Testis (tissue), 2 donors: ENCODE measurements at regions not wholly inside any gene's neighbourhood (a gene's known extent, or its start where the extent isn't known, plus 50 kb on each side); places are given as distances from the start of the nearest gene placed in this dataset.

ENCODE experiments used
- DNase-seq: peaks from one replicate; pipeline ENCODE4 v3.0.0-alpha.2; 2019
- H3K27ac ChIP-seq, 2 donors: fragments of 200-600 bp; sonication (generic); one replicate each; pipeline ENCODE4 v1.5.1; 2019
- H3K27me3 ChIP-seq: fragments of 200-600 bp; sonication (generic); one replicate; pipeline ENCODE4 v1.5.1; 2019
- H3K36me3 ChIP-seq: fragments of 200-600 bp; sonication (generic); one replicate; pipeline ENCODE4 v1.5.1; 2017; ENCODE audit warnings: low read depth; ENCODE audit errors: missing control alignments
- H3K4me1 ChIP-seq: fragments of 200-600 bp; sonication (generic); one replicate; pipeline ENCODE4 v1.5.1; 2019
- H3K4me3 ChIP-seq, 2 donors: fragments of 200-600 bp; sonication (generic); one replicate each; pipeline ENCODE4 v1.5.1; 2017 to 2019
- H3K9me3 ChIP-seq: fragments of 200-600 bp; sonication (generic); one replicate; pipeline ENCODE4 v1.5.1; 2017
- POLR2A ChIP-seq: fragments of 450-650 bp; IDR thresholded peaks from one replicate; pipeline ENCODE4 v1.6.1; 2017; ENCODE audit warnings: antibody characterized with exemption, mild to moderate bottlenecking, moderate library complexity
- WGBS, 2 donors: methylation state at CpG; one replicate each; pipeline ENCODE4 v1.1.5; 2018; 5-methylcytosine and 5-hydroxymethylcytosine counted together
- intact Hi-C: fragments of 100-400 bp; cut with DNase I; formaldehyde crosslinking; loops from one replicate; pipeline ENCODE4 v1.15.1; 2023; ENCODE audit warnings: low total_unique reads
- TF ChIP-seq, protein P1 (sequence below), 3 experiments: fragments of 450-650 bp in 2 of 3; fragments of 200-600 bp in 1 of 3; sonication (generic) in 1 of 3; IDR thresholded peaks; one replicate each; pipeline ENCODE4 v1.5.1; 2016 to 2019; ENCODE audit warnings: antibody characterized with exemption in 3 of 3, mild to moderate bottlenecking in 2 of 3, moderate library complexity in 1 of 3

DNA sequence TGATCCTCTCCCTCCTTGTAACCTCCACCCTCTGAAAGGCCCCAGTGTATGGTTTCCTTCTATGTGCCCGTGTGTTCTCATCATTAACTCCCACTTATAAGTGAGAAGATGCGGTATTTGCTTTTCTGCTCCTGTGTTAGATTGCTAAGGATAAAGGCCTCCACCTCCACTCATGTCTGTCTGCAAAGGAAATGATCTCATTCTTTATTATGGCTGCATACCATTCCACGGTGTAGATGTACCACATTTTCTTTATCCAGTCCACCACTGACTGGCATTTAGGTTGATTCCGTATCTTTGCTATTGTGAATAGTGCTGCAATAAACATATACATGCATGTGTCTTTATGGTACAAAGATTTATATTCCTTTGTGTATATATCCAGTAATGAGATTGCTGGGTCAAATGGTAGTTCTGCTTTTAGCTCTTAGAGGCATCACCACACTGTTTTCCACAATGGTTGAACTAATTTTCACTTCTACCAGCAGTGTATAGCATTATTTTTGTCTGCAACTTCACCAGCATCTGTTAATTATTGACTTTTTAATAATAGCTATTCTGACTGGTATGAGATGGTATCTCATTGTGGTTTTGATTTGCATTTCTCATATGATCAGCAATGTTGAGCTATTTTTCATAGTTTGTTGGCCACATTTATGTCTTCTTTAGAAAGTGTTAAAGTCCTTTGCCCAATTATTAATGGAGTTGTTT, 1030.9 kb downstream of the FSTL5 start:
- Histone ChIP-seq H3K36me3 (no peaks in the 10 kb centered on the region), H3K27ac (no peak overlapping the region), H3K9me3 (no peaks in the 10 kb centered on the region), H3K4me1 (no peaks in the 10 kb centered on the region), H3K27me3 (no peaks in the 10 kb centered on the region), H3K4me3 (no peak overlapping the region)
- 86 to 90% methylated on average over 4 of the region's 4 CpGs for WGBS, 2 donors
- TF ChIP-seq POLR2A, result no peak
- TF ChIP-seq, protein P1, sequence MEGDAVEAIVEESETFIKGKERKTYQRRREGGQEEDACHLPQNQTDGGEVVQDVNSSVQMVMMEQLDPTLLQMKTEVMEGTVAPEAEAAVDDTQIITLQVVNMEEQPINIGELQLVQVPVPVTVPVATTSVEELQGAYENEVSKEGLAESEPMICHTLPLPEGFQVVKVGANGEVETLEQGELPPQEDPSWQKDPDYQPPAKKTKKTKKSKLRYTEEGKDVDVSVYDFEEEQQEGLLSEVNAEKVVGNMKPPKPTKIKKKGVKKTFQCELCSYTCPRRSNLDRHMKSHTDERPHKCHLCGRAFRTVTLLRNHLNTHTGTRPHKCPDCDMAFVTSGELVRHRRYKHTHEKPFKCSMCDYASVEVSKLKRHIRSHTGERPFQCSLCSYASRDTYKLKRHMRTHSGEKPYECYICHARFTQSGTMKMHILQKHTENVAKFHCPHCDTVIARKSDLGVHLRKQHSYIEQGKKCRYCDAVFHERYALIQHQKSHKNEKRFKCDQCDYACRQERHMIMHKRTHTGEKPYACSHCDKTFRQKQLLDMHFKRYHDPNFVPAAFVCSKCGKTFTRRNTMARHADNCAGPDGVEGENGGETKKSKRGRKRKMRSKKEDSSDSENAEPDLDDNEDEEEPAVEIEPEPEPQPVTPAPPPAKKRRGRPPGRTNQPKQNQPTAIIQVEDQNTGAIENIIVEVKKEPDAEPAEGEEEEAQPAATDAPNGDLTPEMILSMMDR (IDR thresholded peaks at IDR 0.05), result no peak
- no peak for DNase-seq
- intact Hi-C loops, result no loop called here

DNA sequence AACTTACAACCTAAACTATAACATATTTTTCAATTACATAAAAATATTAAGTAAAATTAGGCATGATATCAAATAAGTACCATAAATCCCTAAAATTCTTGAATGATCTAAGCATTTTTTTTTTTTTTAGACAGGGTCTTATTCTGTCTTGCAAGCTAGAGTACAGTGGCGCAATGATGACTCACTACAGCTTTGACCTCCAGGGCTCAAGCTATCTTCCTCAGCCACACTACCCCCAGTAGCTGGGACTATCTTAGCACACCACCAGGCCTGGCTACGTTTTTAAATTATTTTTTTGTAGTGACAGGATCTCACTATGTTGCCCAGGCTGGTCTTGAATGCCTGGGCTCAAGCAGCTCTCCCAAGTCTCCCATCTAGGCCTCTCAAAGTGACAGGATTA, 1042.3 kb downstream of the FSTL5 start:
- H3K9me3 ChIP-seq, result no peaks in the 10 kb centered on the region
- intact Hi-C loops, result no loop called here
- no peak overlapping the region for H3K4me3 ChIP-seq
- no peak for TF ChIP-seq POLR2A
- TF ChIP-seq, protein P1 (IDR thresholded peaks at IDR 0.05), result no peak
- no peaks in the 10 kb centered on the region for H3K36me3 ChIP-seq
- H3K4me1 ChIP-seq, result no peaks in the 10 kb centered on the region
- DNase-seq, result no peak
- H3K27me3 ChIP-seq, result no peaks in the 10 kb centered on the region
- no peak overlapping the region for H3K27ac ChIP-seq
- 63 to 69% methylated on average over 2 of the region's 2 CpGs for WGBS, 2 donors

DNA sequence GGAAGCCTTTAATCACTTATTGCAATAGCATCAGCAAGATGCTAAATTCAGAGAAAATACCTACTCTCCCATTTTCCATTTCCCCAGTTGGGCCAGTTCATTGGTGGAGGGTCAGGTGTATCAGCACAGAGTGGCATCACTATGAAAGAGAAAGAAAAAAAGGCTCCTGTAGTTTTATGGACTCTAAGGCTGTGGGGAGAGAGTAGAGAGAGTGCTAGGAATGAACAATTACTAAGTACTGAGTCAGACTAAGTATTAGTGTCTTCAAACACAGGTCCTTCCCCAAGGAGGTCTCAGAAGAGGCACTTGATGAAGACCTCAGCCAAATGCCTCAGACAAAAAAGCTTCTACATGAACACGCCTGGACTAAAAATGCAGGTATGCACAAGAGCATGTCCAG, 1061.9 kb downstream of the FSTL5 start:
- Histone ChIP-seq H3K4me3 (no peak overlapping the region), H3K4me1 (no peaks in the 10 kb centered on the region), H3K36me3 (no peaks in the 10 kb centered on the region), H3K27me3 (no peaks in the 10 kb centered on the region), H3K27ac (no peak overlapping the region), H3K9me3 (no peaks in the 10 kb centered on the region)
- intact Hi-C loops, result no loop called here
- no peak for TF ChIP-seq POLR2A
- TF ChIP-seq, protein P1 (IDR thresholded peaks at IDR 0.05), result no peak
- 4 to 31% methylated on average over 1 of the region's 1 CpG for WGBS, 2 donors
- DNase-seq, result no peak

DNA sequence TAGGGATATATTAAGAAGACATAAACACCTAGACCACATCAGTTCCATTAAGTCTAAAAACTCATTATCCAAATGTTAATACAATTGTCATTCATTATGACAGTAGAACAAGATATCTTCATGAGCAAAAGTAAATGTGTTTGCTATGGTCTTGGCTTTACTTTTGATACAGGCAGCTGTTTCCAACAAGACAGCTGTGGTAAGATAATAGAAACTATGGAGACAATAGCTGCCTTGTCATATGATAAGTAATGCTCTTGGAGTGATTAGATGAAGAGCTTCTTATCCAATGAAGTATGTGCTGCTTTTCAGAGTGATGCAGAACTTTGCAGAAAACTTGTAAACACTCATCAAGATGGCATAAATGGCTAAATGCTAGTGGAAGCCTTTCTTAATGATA, 1066.0 kb downstream of the FSTL5 start:
- no peak for DNase-seq
- Histone ChIP-seq H3K27me3 (no peaks in the 10 kb centered on the region), H3K4me1 (no peaks in the 10 kb centered on the region), H3K36me3 (no peaks in the 10 kb centered on the region), H3K27ac (no peak overlapping the region), H3K4me3 (no peak overlapping the region), H3K9me3 (no peaks in the 10 kb centered on the region)
- TF ChIP-seq, protein P1 (IDR thresholded peaks at IDR 0.05), result no peak
- no peak for TF ChIP-seq POLR2A
- intact Hi-C loops, result no loop called here

DNA sequence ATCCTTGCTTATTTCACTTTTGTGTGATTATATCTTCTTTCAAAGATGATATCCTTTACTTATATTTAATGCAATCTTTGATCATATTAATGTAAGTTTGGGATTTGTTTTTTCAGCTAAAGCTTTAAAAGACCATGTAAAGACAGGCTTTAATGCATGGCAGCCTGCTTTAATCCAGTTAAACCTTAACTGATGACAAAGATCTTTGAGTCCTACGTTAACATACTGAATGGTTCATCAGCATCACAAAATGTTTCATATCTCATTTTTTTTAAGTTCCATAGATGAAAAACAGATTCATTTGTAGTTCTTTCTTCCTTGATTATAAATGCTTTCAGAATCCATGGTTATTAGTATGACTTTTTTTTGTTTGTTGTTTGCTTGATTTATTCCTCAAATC, 1102.8 kb downstream of the FSTL5 start:
- Histone ChIP-seq H3K36me3 (no peaks in the 10 kb centered on the region), H3K27ac (no peak overlapping the region), H3K27me3 (no peaks in the 10 kb centered on the region), H3K4me3 (no peak overlapping the region), H3K4me1 (no peaks in the 10 kb centered on the region), H3K9me3 (no peaks in the 10 kb centered on the region)
- TF ChIP-seq, protein P1 (IDR thresholded peaks at IDR 0.05), result no peak
- no peak for TF ChIP-seq POLR2A
- intact Hi-C loops, result no loop called here
- WGBS, 2 donors, result 78 to 100% methylated on average over 1 of the region's 1 CpG
- DNase-seq, result no peak
